ENCODE measurements at regions not wholly inside any gene's neighbourhood (a gene's known extent, or its start where the extent isn't known, plus 50 kb on each side); places are given as distances from the start of the nearest gene placed in this dataset.
A peak's percentile ranks its signal among the peaks of the same experiment; 100 is the strongest.

DNA sequence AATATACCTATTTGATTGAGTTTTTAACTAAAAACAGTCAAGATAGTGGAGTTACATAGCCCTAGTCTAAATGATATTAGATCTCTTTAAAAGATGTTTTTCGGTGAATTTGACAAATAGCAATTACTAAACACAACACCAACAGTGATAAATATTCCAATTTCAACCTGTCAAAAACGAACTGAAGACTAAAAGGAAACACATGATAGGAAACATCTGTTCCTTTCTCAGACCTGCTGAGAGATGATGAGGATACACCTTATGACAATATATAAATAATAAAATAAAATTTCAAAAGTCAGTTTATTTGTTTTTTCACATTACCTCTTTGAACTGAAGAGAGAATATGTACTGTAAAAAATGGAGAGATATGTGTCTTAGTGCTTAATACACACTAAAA, 232.7 kb downstream of the RASSF9 start:
- no peak overlapping the region for H3K9ac ChIP-seq (replicated peaks; ENCODE audit: extremely low read depth, insufficient read depth, low read length)
- H3K27me3 ChIP-seq (ENCODE audit: control insufficient read depth in 2 of 2, insufficient read depth in 2 of 2, low read length in 2 of 2): no peaks in the 10 kb centered on the region
- ChIA-PET CTCF (interaction anchor here (1.2 to 1.9 kb wide), 2 partner anchors 16 to 23 kb away, joined by 3 to 5 read pairs; no protein-coding TSS in a partner anchor), POLR2A (no interaction called here)
- BruUV-seq (replicated peaks): no TSS peak
- H3K9me1 ChIP-seq (replicated peaks; ENCODE audit: control insufficient read depth, extremely low read depth, insufficient read depth, low read length): no peaks in the 10 kb centered on the region
- H4K20me1 ChIP-seq (replicated peaks; ENCODE audit: control insufficient read depth, extremely low read depth, insufficient read depth, low read length): no peaks in the 10 kb centered on the region
- TF ChIP-seq, protein P1, sequence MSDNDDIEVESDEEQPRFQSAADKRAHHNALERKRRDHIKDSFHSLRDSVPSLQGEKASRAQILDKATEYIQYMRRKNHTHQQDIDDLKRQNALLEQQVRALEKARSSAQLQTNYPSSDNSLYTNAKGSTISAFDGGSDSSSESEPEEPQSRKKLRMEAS (IDR thresholded peaks at IDR 0.05; ENCODE audit: insufficient read depth, insufficient read length): no peak
- TF ChIP-seq POLR2AphosphoS5 (IDR thresholded peaks at IDR 0.05; ENCODE audit: insufficient read depth, low read depth, low read length): no peak
- TF ChIP-seq, protein P2, sequence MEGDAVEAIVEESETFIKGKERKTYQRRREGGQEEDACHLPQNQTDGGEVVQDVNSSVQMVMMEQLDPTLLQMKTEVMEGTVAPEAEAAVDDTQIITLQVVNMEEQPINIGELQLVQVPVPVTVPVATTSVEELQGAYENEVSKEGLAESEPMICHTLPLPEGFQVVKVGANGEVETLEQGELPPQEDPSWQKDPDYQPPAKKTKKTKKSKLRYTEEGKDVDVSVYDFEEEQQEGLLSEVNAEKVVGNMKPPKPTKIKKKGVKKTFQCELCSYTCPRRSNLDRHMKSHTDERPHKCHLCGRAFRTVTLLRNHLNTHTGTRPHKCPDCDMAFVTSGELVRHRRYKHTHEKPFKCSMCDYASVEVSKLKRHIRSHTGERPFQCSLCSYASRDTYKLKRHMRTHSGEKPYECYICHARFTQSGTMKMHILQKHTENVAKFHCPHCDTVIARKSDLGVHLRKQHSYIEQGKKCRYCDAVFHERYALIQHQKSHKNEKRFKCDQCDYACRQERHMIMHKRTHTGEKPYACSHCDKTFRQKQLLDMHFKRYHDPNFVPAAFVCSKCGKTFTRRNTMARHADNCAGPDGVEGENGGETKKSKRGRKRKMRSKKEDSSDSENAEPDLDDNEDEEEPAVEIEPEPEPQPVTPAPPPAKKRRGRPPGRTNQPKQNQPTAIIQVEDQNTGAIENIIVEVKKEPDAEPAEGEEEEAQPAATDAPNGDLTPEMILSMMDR (IDR thresholded peaks at IDR 0.05; ENCODE audit: extremely low read depth in 1 of 2, insufficient read depth in 1 of 2, low read depth in 1 of 2, low read length in 2 of 2): no peak
- no peak for TF ChIP-seq JUN (IDR thresholded peaks at IDR 0.05; ENCODE audit: borderline replicate concordance, insufficient read depth, insufficient read length, low read depth)
- TF ChIP-seq FOS (IDR thresholded peaks at IDR 0.05; ENCODE audit: borderline replicate concordance, insufficient read depth, low read length): no peak
- TF ChIP-seq EZH2 (IDR thresholded peaks at IDR 0.05; ENCODE audit: borderline replicate concordance, low read depth, low read length, severe bottlenecking): no peak
- no peak for TF ChIP-seq MYC (IDR thresholded peaks at IDR 0.05; ENCODE audit: low read depth, low read length)
- TF ChIP-seq GATA2 (IDR thresholded peaks at IDR 0.05; ENCODE audit: insufficient read depth, insufficient read length, low read depth, low read length): no peak
- TF ChIP-seq POLR2A (IDR thresholded peaks at IDR 0.05; ENCODE audit: low read depth, low read length): no peak
- intact Hi-C loops (cut with micrococcal nuclease): no loop called here
- H3K27ac ChIP-seq (ENCODE audit: insufficient read depth, low read depth, low read length): no peak overlapping the region
- H3K79me2 ChIP-seq (ENCODE audit: control insufficient read depth, insufficient read depth, low read length): no peaks in the 10 kb centered on the region
- H3K4me1 ChIP-seq (ENCODE audit: control insufficient read depth, extremely low read depth, insufficient read depth, low read length): no peaks in the 10 kb centered on the region
- H2AFZ ChIP-seq (ENCODE audit: low read depth, low read length): no peak overlapping the region
- no peak for FAIRE-seq
- DNase-seq (ENCODE audit: low read depth, low spot score): peak; percentile 22
- H3K4me2 ChIP-seq (ENCODE audit: insufficient read depth, low read length): no peak overlapping the region
- no peaks in the 10 kb centered on the region for H3K9me3 ChIP-seq (replicated peaks; ENCODE audit: control insufficient read depth, insufficient read depth, low read length)
- H3K4me3 ChIP-seq (replicated peaks in 1 of 3; ENCODE audit: insufficient read depth in 1 of 3, low read depth in 1 of 3, low read length in 3 of 3): no peak overlapping the region
- H3K36me3 ChIP-seq (ENCODE audit: control insufficient read depth in 2 of 2, extremely low read depth in 1 of 2, insufficient read depth in 2 of 2, low read length in 2 of 2): no peaks in the 10 kb centered on the region
- dilution Hi-C loops (cut with MboI; ENCODE audit: extremely low pct_ligation_motif_present, low sequenced_read_pairs): no loop called here
